Small intestine (tissue), 7 donors: ENCODE measurements at regions not wholly inside any gene's neighbourhood (a gene's known extent, or its start where the extent isn't known, plus 50 kb on each side); places are given as distances from the start of the nearest gene placed in this dataset.

Source experiments
- DNase-seq, 2 donors: peaks; one replicate each; pipeline versions ENCODE4 v3.0.0 to v3.0.0-alpha.2; 2013
- FAIRE-seq: peaks from 2 replicates; lab custom pipeline; 2012; peaks lifted over from hg19 to GRCh38; lab: Jason Lieb, UNC
- H3K27ac ChIP-seq, 3 donors: one replicate each; pipeline ENCODE4 v1.5.1; 2013; ENCODE audit warnings: low read length in 2 of 3, mild to moderate bottlenecking in 2 of 3, control low read depth in 1 of 3, inconsistent platforms in 1 of 3, low read depth in 1 of 3, moderate library complexity in 1 of 3
- H3K27me3 ChIP-seq, 3 donors: one replicate each; pipeline ENCODE4 v1.6.1; 2013; ENCODE audit warnings: low read length in 3 of 3, inconsistent platforms in 1 of 3; ENCODE audit not compliant: control insufficient read depth in 3 of 3, insufficient read depth in 3 of 3
- H3K36me3 ChIP-seq, 3 donors: one replicate each; pipeline ENCODE4 v1.6.1; 2013; ENCODE audit warnings: low read length in 3 of 3, inconsistent platforms in 1 of 3, low read depth in 1 of 3, mild to moderate bottlenecking in 1 of 3, moderate library complexity in 1 of 3; ENCODE audit not compliant: control insufficient read depth in 3 of 3, insufficient read depth in 2 of 3
- H3K4me1 ChIP-seq, 3 donors: one replicate each; pipeline ENCODE4 v1.6.1; 2013; ENCODE audit warnings: low read length in 2 of 3, inconsistent platforms in 1 of 3, low read depth in 1 of 3, mild to moderate bottlenecking in 1 of 3, moderate library complexity in 1 of 3; ENCODE audit not compliant: control insufficient read depth in 3 of 3, insufficient read depth in 2 of 3
- H3K4me3 ChIP-seq, 3 donors: one replicate each; pipeline ENCODE4 v1.5.1; 2013; ENCODE audit warnings: low read length in 3 of 3, control low read depth in 1 of 3, inconsistent platforms in 1 of 3, low read depth in 1 of 3, mild to moderate bottlenecking in 1 of 3, moderate library complexity in 1 of 3
- H3K9me3 ChIP-seq, 2 donors: one replicate each; pipeline ENCODE4 v1.6.1; 2013; ENCODE audit warnings: low read depth in 1 of 2, low read length in 1 of 2; ENCODE audit not compliant: control insufficient read depth in 2 of 2, insufficient read depth in 1 of 2
- WGBS, 3 donors: extraction: QIAGEN DNeasy Blood & Tissue Kit; methylation state at CpG; one replicate each; pipeline ENCODE4 v1.1.7; 2013; 5-methylcytosine and 5-hydroxymethylcytosine counted together
- donor health status: healthy with polysubstance abuse.
- donor health status: control.
- donor health status: control.
- donor health status: Bipolar disorder and iron deficiency.
- donor health status: healthy.

DNA sequence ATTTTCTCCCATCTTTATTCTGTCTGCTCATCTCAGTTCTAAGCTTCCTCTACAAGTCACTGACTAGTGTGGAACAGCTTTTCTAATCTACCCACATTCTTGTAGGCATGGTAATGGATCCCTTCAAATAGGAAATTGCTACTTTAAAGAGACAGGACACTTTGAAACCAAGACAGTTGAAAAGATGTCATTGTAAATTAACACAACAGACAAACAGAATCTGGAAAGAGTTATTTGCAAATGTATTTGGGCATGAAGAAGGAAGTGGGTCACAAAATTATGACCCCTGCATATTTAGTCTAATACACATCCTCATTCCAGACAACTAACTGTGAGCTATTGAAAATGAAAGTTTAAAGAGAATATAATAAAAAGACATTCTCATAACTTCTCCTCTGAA lies 298.2 kb upstream of the MARCKS start:
- no peak overlapping the region for H3K27ac ChIP-seq
- no peaks in the 10 kb centered on the region for H3K36me3 ChIP-seq
- H3K4me3 ChIP-seq = no peak overlapping the region
- no peaks in the 10 kb centered on the region for H3K9me3 ChIP-seq
- H3K4me1 ChIP-seq = no peaks in the 10 kb centered on the region
- DNase-seq (no peak), FAIRE-seq (no peak)
- H3K27me3 ChIP-seq = no peaks in the 10 kb centered on the region

DNA sequence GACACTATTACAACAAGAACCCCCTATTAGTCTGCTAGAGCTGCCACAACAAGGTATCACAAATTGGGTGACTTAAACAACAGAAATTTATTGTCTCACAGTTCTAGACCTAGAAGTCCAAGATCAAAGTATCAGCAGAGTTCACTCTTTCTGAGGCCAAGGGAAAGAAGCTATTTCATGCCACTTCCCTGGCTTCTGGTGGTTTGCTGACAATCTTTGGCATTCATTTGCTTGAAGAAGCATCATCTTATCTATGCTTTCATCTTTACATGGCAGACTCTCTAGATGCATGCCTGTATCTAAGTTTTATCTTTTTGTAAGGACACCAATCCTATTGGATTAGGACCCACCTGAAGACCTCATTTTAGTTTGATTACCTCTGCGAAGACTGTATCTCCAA lies 296.8 kb upstream of the MARCKS start:
- WGBS, 3 donors = 94 to 96% (median 94%) methylated on average over 1 of the region's 1 CpG
- H3K27me3 ChIP-seq = no peaks in the 10 kb centered on the region
- no peak overlapping the region for H3K27ac ChIP-seq
- DNase-seq (no peak), FAIRE-seq (no peak)
- peaks cover 0 to 3% (median 0%) of the 10 kb centered on the region in 3 donors for H3K4me1 ChIP-seq
- no peaks in the 10 kb centered on the region for H3K36me3 ChIP-seq
- H3K9me3 ChIP-seq = no peaks in the 10 kb centered on the region
- H3K4me3 ChIP-seq = no peak overlapping the region

DNA sequence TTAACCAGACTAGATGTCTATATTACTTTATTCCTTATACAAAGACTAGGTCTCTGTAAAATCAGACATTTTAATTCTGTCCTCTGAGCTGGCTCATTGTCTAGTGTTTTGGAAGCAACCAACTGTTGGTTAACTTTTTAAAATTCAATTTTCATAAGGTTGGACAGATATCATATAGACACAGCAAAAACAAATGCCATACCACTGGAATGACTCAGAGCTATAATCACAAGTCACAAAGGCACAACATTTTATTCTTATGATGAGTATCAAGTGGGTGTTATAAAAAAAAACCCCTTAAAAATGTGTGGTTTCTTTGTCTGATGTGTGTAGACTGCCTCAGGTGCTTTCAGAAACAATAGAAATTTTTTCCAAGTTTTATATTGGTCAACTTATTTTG lies 296.2 kb upstream of the MARCKS start:
- DNase-seq (no peak), FAIRE-seq (no peak)
- no peaks in the 10 kb centered on the region for H3K36me3 ChIP-seq

DNA sequence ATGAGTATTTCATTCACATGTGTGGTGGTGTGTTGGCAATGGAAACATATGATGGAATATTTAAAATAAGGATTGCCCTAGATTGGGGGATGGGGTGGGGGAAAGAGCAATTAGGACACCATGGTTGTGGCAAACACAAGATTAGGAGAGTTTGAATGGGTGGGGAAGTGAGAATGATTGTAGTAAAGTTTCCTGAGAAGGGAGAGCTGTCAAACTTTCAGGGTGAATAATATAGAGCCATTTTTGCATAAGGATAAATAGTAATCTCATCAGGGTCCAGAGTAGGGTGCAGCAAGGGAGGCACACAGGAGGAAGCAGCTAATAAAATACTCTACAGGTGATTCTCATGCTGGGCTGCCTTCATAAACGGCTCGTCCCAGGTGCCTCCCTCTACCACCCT lies 294.9 kb upstream of the MARCKS start:
- FAIRE-seq (no peak), DNase-seq (no peak)
- no peaks in the 10 kb centered on the region for H3K27me3 ChIP-seq
- no peaks in the 10 kb centered on the region for H3K36me3 ChIP-seq
- no peak overlapping the region for H3K27ac ChIP-seq
- WGBS, 3 donors = 81 to 89% (median 89%) methylated on average over 2 of the region's 2 CpGs
- H3K9me3 ChIP-seq = no peaks in the 10 kb centered on the region
- no peak overlapping the region for H3K4me3 ChIP-seq
- peaks cover 0 to 3% (median 0%) of the 10 kb centered on the region in 3 donors for H3K4me1 ChIP-seq

More for the DNA sequence above, 296.2 kb upstream of the MARCKS start:
- Histone ChIP-seq H3K27ac (no peak overlapping the region), H3K4me1 (peaks cover 0 to 3% (median 0%) of the 10 kb centered on the region in 3 donors), H3K27me3 (no peaks in the 10 kb centered on the region), H3K4me3 (no peak overlapping the region), H3K9me3 (no peaks in the 10 kb centered on the region)

DNA sequence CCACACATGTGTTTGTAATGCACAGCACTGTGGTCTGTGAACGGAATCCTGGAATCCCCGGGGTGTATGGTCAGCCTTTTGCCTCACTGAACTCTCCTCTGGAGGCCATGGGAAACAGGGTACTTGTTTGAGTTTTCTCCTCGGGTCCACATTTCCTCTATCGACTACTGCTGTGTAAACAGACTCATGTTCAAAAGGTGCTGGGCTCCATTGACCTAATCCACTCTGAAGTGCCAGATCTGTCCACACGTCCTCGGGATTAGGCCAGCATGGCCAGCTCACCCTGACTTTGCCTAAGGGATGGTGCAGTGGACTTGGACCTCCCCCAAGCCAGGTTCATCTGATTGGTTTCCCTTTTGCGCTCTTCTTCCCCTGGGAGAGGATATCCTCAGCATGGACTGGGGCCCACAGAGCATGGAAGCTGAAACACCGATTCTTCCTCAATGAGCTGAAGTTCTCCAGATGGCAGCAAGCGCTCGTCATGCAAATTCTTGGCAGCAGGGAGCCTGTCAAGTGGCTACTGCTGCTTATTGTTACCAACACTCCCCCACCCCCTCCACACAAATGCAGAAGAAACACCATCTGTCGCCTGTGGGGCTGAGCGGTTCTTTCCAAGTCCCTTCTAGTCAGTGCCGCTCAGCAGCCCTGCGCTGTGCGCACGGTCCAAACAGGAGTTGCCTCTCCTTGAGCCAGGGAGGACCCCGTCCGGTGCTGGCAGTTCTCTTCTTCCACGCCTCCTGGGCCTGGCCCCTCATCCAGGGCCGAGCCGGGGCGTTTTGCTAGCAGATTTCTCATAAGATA lies 292.6 kb upstream of the MARCKS start:
- H3K4me3 ChIP-seq = peak overlapping the region in 1 of 3 donors; percentile 11
- H3K36me3 ChIP-seq = no peaks in the 10 kb centered on the region
- H3K9me3 ChIP-seq = no peaks in the 10 kb centered on the region
- H3K27me3 ChIP-seq = no peaks in the 10 kb centered on the region
- H3K4me1 ChIP-seq = peaks cover 0 to 3% (median 0%) of the 10 kb centered on the region in 3 donors
- H3K27ac ChIP-seq = peak overlapping the region in 2 of 3 donors; percentile 39 to 65
- peak; percentile 8 to 60 for DNase-seq
- 42 to 81% (median 71%) methylated on average over 22 of the region's 22 CpGs for WGBS, 3 donors
- no peak for FAIRE-seq

DNA sequence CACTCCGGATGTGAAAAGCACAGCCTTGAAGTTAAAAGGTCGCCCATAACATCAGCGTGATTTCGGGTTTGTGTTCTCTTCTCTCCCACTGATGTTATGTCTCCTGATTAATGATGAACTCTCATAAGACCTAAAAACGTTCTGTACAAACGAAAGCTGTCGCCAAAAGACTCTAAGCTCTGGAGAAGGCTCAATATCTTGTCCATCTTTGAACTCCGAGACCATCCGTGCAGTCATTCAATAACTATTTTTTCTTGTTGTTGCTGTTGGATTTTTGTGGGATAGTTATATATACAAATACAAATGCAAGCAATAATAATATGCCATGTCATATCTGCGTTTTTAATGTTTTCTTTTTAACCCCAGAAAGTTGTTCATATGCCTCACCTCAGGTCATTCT lies 291.8 kb upstream of the MARCKS start:
- WGBS, 3 donors = 66 to 82% (median 76%) methylated on average over 10 of the region's 10 CpGs
- FAIRE-seq = no peak
- H3K4me3 ChIP-seq = no peak overlapping the region

DNA sequence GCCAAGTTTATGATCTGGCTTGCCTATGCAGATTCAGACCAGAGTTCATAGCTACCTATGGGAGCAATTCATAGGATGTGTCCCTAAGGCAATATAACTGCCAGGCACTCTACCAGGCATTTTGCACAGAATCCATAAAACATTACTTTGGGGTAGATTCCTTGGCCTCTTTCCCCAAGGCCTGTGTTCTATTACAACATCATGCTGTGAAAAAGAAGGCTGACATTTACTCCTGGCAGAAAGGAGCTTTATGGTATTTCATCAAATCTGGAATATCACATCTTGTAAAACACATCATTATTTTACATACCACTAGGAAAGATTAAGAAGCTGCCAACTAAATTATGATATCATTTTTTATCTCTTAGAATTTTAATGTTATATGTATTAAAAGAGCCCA lies 287.0 kb upstream of the MARCKS start:
- H3K27me3 ChIP-seq = no peaks in the 10 kb centered on the region
- H3K4me1 ChIP-seq = no peaks in the 10 kb centered on the region
- H3K27ac ChIP-seq = no peak overlapping the region
- H3K9me3 ChIP-seq = no peaks in the 10 kb centered on the region
- H3K36me3 ChIP-seq = no peaks in the 10 kb centered on the region
- H3K4me3 ChIP-seq = no peak overlapping the region
- no peak for FAIRE-seq
- no peak for DNase-seq

More for the DNA sequence above, 291.8 kb upstream of the MARCKS start:
- peak overlapping the region in 2 of 3 donors; percentile 39 to 65 for H3K27ac ChIP-seq
- H3K4me1 ChIP-seq = peaks cover 0 to 3% (median 0%) of the 10 kb centered on the region in 3 donors
- H3K36me3 ChIP-seq = no peaks in the 10 kb centered on the region
- no peaks in the 10 kb centered on the region for H3K9me3 ChIP-seq
- no peaks in the 10 kb centered on the region for H3K27me3 ChIP-seq
- no peak for DNase-seq

DNA sequence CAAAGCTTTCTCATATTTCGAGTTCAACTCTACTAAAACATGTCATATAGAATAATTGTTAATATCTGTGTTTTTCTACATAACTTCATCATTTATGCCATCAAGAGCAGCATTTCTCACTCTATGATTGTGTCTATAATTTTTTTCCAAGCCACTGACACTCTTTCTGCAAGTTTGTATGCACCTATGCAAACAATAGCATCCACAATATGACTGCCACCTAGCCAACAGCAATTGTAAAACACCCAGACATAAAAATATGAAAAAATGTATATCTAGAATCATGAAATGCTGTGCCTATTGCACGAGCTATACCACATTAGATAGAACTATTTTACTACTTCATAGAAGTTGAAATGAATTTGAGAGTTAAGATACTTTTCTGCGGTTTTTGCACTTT lies 286.5 kb upstream of the MARCKS start:
- Histone ChIP-seq H3K9me3 (no peaks in the 10 kb centered on the region), H3K27ac (no peak overlapping the region), H3K36me3 (no peaks in the 10 kb centered on the region), H3K4me1 (no peaks in the 10 kb centered on the region), H3K4me3 (no peak overlapping the region), H3K27me3 (no peaks in the 10 kb centered on the region)
- 63 to 77% (median 72%) methylated on average over 3 of the region's 3 CpGs for WGBS, 3 donors
- FAIRE-seq (no peak), DNase-seq (no peak)

DNA sequence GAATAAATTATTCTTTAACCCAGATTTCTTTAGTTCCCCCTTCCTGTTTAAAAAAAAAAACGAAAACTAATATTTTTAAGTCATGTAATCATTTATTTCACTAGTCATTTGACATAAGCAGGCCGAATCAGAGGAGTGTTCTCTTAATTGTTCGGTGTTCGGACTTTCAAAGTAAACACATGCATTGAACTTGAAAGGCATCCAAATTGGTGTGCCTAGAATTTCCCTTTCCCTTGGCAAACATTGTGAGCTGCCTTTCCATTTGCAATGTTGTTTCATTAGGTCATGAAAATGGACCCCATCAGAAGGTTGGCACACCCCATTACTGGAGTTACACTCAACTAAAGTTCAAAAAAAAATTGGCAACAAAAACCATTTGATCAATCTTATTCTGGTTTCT lies 283.0 kb upstream of the MARCKS start:
- Histone ChIP-seq H3K4me1 (no peaks in the 10 kb centered on the region), H3K27me3 (no peaks in the 10 kb centered on the region), H3K36me3 (no peaks in the 10 kb centered on the region), H3K4me3 (no peak overlapping the region), H3K9me3 (no peaks in the 10 kb centered on the region), H3K27ac (no peak overlapping the region)
- 5 to 38% (median 14%) methylated on average over 4 of the region's 4 CpGs for WGBS, 3 donors
- DNase-seq (no peak), FAIRE-seq (no peak)
